H1 (cell line): ENCODE measurements at regions not wholly inside any gene's neighbourhood (a gene's known extent, or its start where the extent isn't known, plus 50 kb on each side); places are given as distances from the start of the nearest gene placed in this dataset.

Source experiments
- YY1 ChIP-seq: IDR thresholded peaks from 2 replicates; pipeline ENCODE4 v1.6.1; 2011; ENCODE audit warnings: low read depth, mild to moderate bottlenecking, low read length
- ZNF274 ChIP-seq: IDR thresholded peaks from 2 replicates; pipeline ENCODE4 v1.7.0; 2012; ENCODE audit warnings: low read length, borderline replicate concordance; ENCODE audit errors: extremely low read depth

DNA sequence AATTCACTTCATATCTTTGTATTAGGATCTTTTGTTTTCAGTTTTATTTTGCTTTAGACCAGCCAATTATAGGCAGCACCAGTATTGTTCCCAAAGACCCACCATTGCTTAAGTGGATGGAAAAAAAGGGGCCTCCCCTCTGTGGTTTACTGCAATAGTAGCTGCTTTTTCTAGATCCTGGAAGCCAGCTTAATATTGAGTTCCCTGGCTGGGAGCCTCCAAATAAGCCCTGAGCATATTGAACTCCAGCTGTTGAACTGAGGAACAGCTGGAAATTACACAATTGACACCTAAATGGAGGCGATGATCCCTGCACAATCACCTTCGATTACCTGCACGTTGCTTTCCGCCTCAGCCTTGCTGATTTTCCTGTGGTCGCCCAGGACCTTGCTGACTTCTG, 576.0 kb downstream of the SOX6 start (continued):
- TF ChIP-seq YY1, result no peak
- TF ChIP-seq ZNF274, result no peak
- TF ChIP-seq, all 59 proteins: peak for 0
